Astrocyte (in vitro differentiated cells and primary cell): ENCODE measurements at regions not wholly inside any gene's neighbourhood (a gene's known extent, or its start where the extent isn't known, plus 50 kb on each side); places are given as distances from the start of the nearest gene placed in this dataset.

Experiments used
- DNase-seq: peaks from one replicate; pipeline ENCODE4 v3.0.0-alpha.2; 2010; ENCODE audit warnings: low read depth
- FAIRE-seq: peaks from 2 replicates; lab custom pipeline; 2011; peaks lifted over from hg19 to GRCh38; lab: Jason Lieb, UNC
- H2AFZ ChIP-seq: 2 replicates; pipeline ENCODE4 v1.6.0; 2012; ENCODE audit warnings: low read depth, low read length, inconsistent platforms
- H3K27ac ChIP-seq: 2 replicates; pipeline ENCODE4 v1.5.1; 2011; ENCODE audit warnings: low read depth, low read length, inconsistent platforms
- H3K27me3 ChIP-seq: 2 replicates; pipeline ENCODE4 v1.6.0; 2011; ENCODE audit warnings: low read length, inconsistent platforms; ENCODE audit not compliant: insufficient read depth
- H3K36me3 ChIP-seq: 2 replicates; pipeline ENCODE4 v1.5.1; 2011; ENCODE audit warnings: low read length, inconsistent platforms; ENCODE audit not compliant: insufficient read depth
- H3K4me1 ChIP-seq: 2 replicates; pipeline ENCODE4 v1.5.1; 2011; ENCODE audit warnings: low read length, inconsistent platforms; ENCODE audit not compliant: insufficient read depth
- H3K4me2 ChIP-seq: 2 replicates; pipeline ENCODE4 v1.6.0; 2012; ENCODE audit warnings: low read length, inconsistent platforms
- H3K4me3 ChIP-seq: 2 replicates; pipeline ENCODE4 v1.5.1; 2011; ENCODE audit warnings: low read depth, mild to moderate bottlenecking, low read length, inconsistent platforms; ENCODE audit not compliant: insufficient read depth
- H3K79me2 ChIP-seq: 2 replicates; pipeline ENCODE4 v1.6.0; 2012; ENCODE audit warnings: mild to moderate bottlenecking, low read length, inconsistent platforms; ENCODE audit not compliant: insufficient read depth
- H3K9ac ChIP-seq: 2 replicates; pipeline ENCODE4 v1.6.0; 2012; ENCODE audit warnings: mild to moderate bottlenecking, low read length, inconsistent platforms
- H3K9me3 ChIP-seq: 2 replicates; pipeline ENCODE4 v1.5.1; 2012; ENCODE audit warnings: low read depth, mild to moderate bottlenecking, low read length, inconsistent platforms; ENCODE audit not compliant: insufficient read depth
- H4K20me1 ChIP-seq: 2 replicates; pipeline ENCODE4 v1.6.0; 2012; ENCODE audit warnings: low read length, inconsistent platforms; ENCODE audit not compliant: insufficient read depth
- H3K27ac Mint-ChIP-seq: one replicate; pipeline ENCODE4 v1.8.0; 2021; ENCODE audit warnings: mild to moderate bottlenecking, mixed read lengths; ENCODE audit not compliant: unreplicated experiment
- H3K27me3 Mint-ChIP-seq: one replicate; pipeline ENCODE4 v1.8.0; 2021; ENCODE audit warnings: low read depth, mixed read lengths; ENCODE audit not compliant: unreplicated experiment
- H3K36me3 Mint-ChIP-seq: one replicate; pipeline ENCODE4 v1.8.0; 2021; ENCODE audit warnings: low read depth, mixed read lengths; ENCODE audit not compliant: unreplicated experiment
- H3K4me1 Mint-ChIP-seq: one replicate; pipeline ENCODE4 v1.8.0; 2021; ENCODE audit warnings: low read depth, mixed read lengths; ENCODE audit not compliant: unreplicated experiment
- H3K4me3 Mint-ChIP-seq: one replicate; pipeline ENCODE4 v1.8.0; 2021; ENCODE audit warnings: mild to moderate bottlenecking, moderate library complexity, mixed read lengths; ENCODE audit not compliant: unreplicated experiment
- H3K9me3 Mint-ChIP-seq: one replicate; pipeline ENCODE4 v1.8.0; 2021; ENCODE audit warnings: mild to moderate bottlenecking, mixed read lengths; ENCODE audit not compliant: unreplicated experiment
- CTCF ChIP-seq: IDR thresholded peaks from 2 replicates; pipeline ENCODE4 v1.5.1; 2011; ENCODE audit warnings: low read depth, mild to moderate bottlenecking, inconsistent platforms, low read length, moderate library complexity; ENCODE audit not compliant: insufficient read depth
- EZH2 ChIP-seq: IDR thresholded peaks from 2 replicates; pipeline ENCODE4 v1.6.1; 2012; ENCODE audit warnings: mild to moderate bottlenecking, low read length, inconsistent platforms; ENCODE audit not compliant: insufficient read depth

- Histone ChIP-seq H3K79me2 (no peaks in the 10 kb centered on the region), H3K4me1 (no peaks in the 10 kb centered on the region), H3K4me2 (no peak overlapping the region), H2AFZ (no peak overlapping the region), H3K9ac (no peak overlapping the region), H3K36me3 (no peaks in the 10 kb centered on the region), H4K20me1 (no peaks in the 10 kb centered on the region), H3K9me3 (no peaks in the 10 kb centered on the region), H3K27me3 (no peaks in the 10 kb centered on the region), H3K27ac (no peak overlapping the region), H3K4me3 (no peak overlapping the region)
- H3K36me3 Mint-ChIP-seq: no peaks in the 10 kb centered on the region
- H3K9me3 Mint-ChIP-seq: no peaks in the 10 kb centered on the region
- no peak overlapping the region for H3K4me3 Mint-ChIP-seq
- TF ChIP-seq EZH2: no peak
- H3K27me3 Mint-ChIP-seq: no peaks in the 10 kb centered on the region
- H3K4me1 Mint-ChIP-seq: no peaks in the 10 kb centered on the region
- no peak overlapping the region for H3K27ac Mint-ChIP-seq
- DNase-seq (no peak), FAIRE-seq (no peak)
Measured at GRCh38 chr2:186085226-186085625, 346.6 kb downstream of the FSIP2 start.

GRCh38 chr2:186093174-186093573, 354.6 kb downstream of the FSIP2 start:
- no peak overlapping the region for H3K4me3 ChIP-seq
- no peaks in the 10 kb centered on the region for H3K79me2 ChIP-seq
- no peaks in the 10 kb centered on the region for H3K4me1 ChIP-seq
- FAIRE-seq: no peak
- no peaks in the 10 kb centered on the region for H4K20me1 ChIP-seq
- TF ChIP-seq EZH2: no peak
- H3K27ac ChIP-seq: no peak overlapping the region
- H2AFZ ChIP-seq: no peak overlapping the region
- H3K9ac ChIP-seq: no peak overlapping the region
- no peaks in the 10 kb centered on the region for H3K9me3 Mint-ChIP-seq
- no peaks in the 10 kb centered on the region for H3K27me3 ChIP-seq
- no peaks in the 10 kb centered on the region for H3K36me3 ChIP-seq
- H3K4me3 Mint-ChIP-seq: no peak overlapping the region
- H3K9me3 ChIP-seq: no peaks in the 10 kb centered on the region
- no peaks in the 10 kb centered on the region for H3K27me3 Mint-ChIP-seq
- no peaks in the 10 kb centered on the region for H3K4me1 Mint-ChIP-seq
- no peak for DNase-seq
- no peak overlapping the region for H3K27ac Mint-ChIP-seq
- H3K4me2 ChIP-seq: no peak overlapping the region
- H3K36me3 Mint-ChIP-seq: no peaks in the 10 kb centered on the region

- no peak overlapping the region for H3K9ac ChIP-seq
- TF ChIP-seq CTCF: no peak
- TF ChIP-seq EZH2: no peak
- Mint-ChIP-seq H3K4me3 (no peak overlapping the region), H3K27ac (no peak overlapping the region), H3K4me1 (peaks cover 5% of the 10 kb centered on the region), H3K36me3 (no peaks in the 10 kb centered on the region), H3K27me3 (no peaks in the 10 kb centered on the region), H3K9me3 (no peaks in the 10 kb centered on the region)
- no peaks in the 10 kb centered on the region for H4K20me1 ChIP-seq
- no peaks in the 10 kb centered on the region for H3K79me2 ChIP-seq
- no peaks in the 10 kb centered on the region for H3K36me3 ChIP-seq
- H3K9me3 ChIP-seq: no peaks in the 10 kb centered on the region
- H3K27ac ChIP-seq: no peak overlapping the region
- H3K4me3 ChIP-seq: no peak overlapping the region
- no peak for FAIRE-seq
- peak; percentile 78 for DNase-seq
- no peaks in the 10 kb centered on the region for H3K4me1 ChIP-seq
- H3K4me2 ChIP-seq: peak overlapping the region; percentile 10
- H3K27me3 ChIP-seq: no peaks in the 10 kb centered on the region
- no peak overlapping the region for H2AFZ ChIP-seq
Measured at GRCh38 chr2:186098821-186099220, 360.2 kb downstream of the FSIP2 start.

- H3K36me3 ChIP-seq: no peaks in the 10 kb centered on the region
- H3K27ac ChIP-seq: no peak overlapping the region
- no peak overlapping the region for H3K4me3 ChIP-seq
- no peak overlapping the region for H3K9ac ChIP-seq
- peak; percentile 3 for DNase-seq
- Mint-ChIP-seq H3K4me3 (no peak overlapping the region), H3K27ac (no peak overlapping the region), H3K27me3 (no peaks in the 10 kb centered on the region), H3K9me3 (no peaks in the 10 kb centered on the region), H3K4me1 (peaks cover 5% of the 10 kb centered on the region), H3K36me3 (no peaks in the 10 kb centered on the region)
- H3K9me3 ChIP-seq: no peaks in the 10 kb centered on the region
- H3K79me2 ChIP-seq: no peaks in the 10 kb centered on the region
- H3K27me3 ChIP-seq: no peaks in the 10 kb centered on the region
- no peaks in the 10 kb centered on the region for H3K4me1 ChIP-seq
- H2AFZ ChIP-seq: no peak overlapping the region
- FAIRE-seq: no peak
- no peak overlapping the region for H3K4me2 ChIP-seq
- no peaks in the 10 kb centered on the region for H4K20me1 ChIP-seq
- TF ChIP-seq EZH2 (no peak), CTCF (no peak)
Measured at GRCh38 chr2:186099826-186100225, 361.2 kb downstream of the FSIP2 start.
